Hindlimb muscle (tissue), 1 donor: ENCODE measurements at regions not wholly inside any gene's neighbourhood (a gene's known extent, or its start where the extent isn't known, plus 50 kb on each side); places are given as distances from the start of the nearest gene placed in this dataset.

Source experiments
- DNase-seq: peaks from one replicate; pipeline ENCODE4 v3.0.0-alpha.2; 2013

GRCh38 chr3:106323586-106323985 lies 454.8 kb upstream of the CBLB start:
- no peak for DNase-seq

- DNase-seq: no peak
These were observed 458.3 kb upstream of the CBLB start for GRCh38 chr3:106326941-106327695.

DNA sequence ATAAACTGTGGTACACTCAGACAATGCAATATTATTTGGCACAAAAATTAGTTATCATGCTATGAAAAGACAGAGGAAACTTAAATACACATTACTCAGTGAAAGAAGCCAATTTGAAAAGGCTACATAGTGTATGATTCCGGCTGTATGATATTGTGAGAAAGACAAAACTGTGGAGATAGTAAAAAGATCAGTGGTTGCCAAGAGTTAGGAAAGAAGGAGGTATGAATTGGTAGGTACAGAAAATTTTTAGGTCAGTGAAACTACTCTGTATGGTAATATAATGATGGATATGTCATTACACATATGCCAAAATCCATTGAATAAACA lies 458.8 kb upstream of the CBLB start:
- no peak for DNase-seq

DNA sequence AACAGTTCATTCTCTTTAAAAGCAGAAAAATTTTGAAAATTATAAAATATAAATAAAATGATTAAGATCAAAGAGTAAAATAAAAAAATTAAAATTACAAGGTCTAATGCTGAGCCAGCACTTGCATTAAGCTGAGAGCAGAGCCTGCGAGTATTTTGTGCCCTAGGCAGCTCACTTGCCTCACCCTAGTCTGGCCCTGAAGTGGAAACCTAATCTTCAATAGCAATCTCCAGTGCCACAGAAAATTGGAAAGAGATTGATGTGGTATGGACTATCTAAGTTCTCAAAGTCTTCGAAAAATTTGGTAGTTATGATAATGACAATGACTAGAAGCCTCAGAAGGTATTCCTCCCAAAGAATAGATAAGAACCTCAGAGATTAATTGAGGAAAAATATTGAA lies 459.4 kb upstream of the CBLB start:
- DNase-seq: no peak

DNA sequence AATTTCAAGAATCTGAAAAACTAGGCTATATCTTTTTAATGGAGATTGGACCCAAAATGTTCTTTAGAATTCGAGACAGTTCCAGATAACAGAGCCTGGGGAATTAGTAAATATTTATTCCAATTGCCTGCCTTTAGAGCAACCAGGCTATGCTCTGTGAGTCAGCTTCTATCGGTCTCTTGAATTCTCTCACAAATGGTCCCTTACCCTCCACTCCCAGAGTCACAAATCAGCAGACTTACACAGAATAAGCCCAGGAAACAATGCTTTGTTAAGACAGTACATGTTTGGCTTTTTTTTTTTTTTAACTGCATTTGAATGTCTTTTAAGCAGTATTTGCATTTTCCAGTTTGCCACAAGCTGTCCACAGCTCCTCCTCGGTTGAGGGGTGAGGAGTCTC lies 460.7 kb upstream of the CBLB start:
- DNase-seq: no peak

DNA sequence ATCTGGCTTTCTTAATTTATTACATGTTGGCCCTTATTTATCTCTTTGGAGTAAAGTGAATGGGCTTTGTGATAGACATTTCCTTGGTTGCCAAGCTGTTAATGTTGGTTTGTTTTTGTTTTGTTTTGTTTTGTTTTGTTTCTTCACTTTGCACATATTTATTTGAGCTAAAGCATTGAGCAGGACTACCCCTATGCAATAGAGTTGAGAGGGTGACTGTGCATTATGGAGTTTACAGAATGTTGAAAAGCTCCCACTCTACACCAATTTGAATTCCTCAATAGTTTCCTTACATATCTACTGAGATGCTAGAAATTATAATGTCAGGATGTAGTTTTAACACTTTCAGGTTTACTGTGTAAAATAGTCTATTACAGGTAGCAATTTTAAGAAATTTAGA lies 462.8 kb upstream of the CBLB start:
- DNase-seq: no peak

DNA sequence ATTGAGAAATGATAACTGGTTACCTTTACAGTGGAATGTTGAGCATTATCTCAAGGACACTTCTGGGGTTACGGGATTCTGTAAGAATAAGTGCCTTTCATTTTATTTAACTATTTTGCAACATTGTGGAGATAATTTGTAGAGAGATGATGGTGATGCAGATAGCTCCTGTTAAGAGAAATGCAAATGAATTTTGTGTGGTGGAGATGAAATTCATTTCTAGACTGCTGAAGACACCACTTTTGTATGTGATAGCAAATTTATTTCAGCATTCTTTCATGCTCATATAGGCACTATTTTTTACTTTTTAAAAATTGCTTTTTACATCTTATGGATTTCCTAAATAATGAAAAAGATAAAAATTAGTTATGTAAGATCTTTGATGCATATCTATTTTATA lies 463.3 kb upstream of the CBLB start:
- no peak for DNase-seq

DNA sequence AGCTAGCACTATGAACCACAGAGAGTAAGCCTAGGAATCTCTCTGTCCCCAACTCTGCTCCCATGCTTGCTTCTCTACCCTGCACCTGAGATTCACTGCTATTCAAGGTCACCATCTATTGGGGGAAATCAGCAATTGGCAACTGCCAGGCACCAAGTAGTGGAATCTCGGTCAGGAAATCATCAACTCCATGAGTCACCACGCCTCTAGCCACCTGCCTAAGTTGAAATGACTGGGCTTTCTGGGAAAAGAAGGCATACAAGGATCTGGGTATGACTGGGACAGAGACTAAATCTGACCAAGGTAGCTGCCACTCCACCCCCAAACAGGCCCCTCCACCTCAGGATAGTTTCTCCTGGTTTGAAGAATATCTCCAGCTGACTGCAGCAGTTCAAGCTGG lies 464.1 kb upstream of the CBLB start:
- no peak for DNase-seq

GRCh38 chr3:106333911-106334618 lies 465.3 kb upstream of the CBLB start:
- no peak for DNase-seq

GRCh38 chr3:106336619-106337018 lies 467.8 kb upstream of the CBLB start:
- no peak for DNase-seq

DNA sequence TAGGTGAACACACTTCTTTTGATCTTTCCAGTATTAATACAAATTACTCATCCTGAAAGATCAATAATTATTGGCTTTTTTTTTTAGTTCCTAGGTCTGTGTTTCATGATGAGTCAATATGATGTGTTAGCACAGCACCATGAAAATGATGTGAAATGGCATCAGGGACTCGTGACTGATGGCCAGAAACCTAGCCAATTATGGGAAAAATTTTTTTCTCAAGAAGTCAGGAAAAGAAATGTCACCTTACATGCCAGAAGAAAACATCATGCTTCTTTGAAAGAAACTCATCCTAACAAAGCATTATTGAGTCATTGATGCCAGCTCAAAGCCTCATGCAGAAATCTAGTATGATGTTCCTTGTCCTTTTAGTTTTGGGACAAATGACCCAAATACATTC lies 468.3 kb upstream of the CBLB start:
- no peak for DNase-seq

DNA sequence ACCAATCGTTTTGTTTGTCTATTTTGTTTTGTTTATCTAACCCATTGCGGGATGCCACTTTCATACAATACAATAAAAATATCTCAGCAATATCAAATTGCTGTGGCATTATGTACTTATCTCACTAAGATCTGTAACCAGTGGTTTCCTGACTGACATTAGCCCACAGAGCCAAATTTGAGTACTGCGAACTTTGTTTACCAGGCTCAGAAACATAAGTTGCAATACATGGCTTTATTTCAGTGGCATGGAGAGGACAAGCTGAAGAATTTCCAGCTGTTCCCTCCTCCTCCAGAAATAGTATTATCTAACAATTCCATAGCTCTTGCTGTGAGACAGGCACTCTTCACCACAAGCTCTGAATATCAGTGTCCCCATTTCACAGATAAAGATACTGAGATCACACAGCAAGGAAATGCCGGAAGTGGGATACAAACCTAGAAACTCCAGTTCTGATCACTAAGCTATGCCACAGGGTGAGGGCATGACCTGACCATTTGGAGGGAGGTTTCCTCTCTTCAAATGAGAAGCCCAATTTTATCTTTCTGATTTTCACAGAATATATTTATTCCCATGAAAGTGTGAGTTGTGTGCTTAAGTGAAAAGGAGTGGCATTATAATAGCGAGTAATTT lies 469.9 kb upstream of the CBLB start:
- no peak for DNase-seq

- no peak for DNase-seq
These were observed 470.7 kb upstream of the CBLB start for GRCh38 chr3:106339551-106339950.

DNA sequence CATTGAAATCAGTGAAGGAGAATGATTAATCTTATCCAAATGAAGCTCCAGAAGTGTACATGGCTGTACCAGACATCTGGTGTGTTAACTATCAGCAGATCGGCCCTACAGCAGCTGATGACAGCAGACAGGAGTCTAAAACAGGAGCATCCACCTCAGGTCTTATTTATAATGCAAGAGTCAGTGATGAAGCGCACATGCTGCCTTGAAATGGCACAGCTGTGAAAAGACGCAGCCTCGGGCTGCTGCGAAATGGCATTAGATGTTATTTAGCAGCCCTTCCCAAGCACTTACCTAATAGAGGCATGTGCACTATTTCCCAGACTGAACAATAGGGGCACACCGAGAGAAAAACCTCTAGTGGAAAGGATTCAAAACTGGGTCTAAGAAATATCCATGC lies 472.3 kb upstream of the CBLB start:
- no peak for DNase-seq

DNA sequence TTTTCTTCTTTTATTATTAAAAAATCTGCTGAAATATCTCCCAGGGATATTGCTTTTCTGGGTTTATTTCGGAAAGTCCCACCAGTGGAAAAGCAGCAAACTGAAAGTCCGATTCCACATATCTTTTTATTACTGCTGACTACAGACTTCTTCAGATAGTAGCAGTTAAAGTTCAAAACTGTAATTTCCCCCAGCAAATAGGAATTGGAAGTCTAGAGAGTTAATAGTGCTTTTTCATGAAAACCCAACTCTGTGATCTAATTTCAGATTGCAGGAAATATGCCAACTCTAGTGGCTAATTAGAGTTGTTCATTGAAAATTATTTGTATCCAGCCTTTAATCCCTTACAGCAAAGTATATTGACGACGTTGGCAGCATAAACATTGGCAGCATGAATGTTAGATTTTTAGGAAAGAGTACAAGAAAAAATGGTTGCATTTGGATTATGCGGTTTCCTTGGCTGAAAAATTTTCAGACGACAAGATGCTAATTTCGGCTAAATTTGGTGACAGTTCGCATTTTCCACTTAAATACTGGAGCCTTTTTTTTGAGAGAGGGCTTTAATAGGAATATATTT lies 472.9 kb upstream of the CBLB start:
- no peak for DNase-seq

- no peak for DNase-seq
These were observed 473.6 kb upstream of the CBLB start for GRCh38 chr3:106342386-106342785.

DNA sequence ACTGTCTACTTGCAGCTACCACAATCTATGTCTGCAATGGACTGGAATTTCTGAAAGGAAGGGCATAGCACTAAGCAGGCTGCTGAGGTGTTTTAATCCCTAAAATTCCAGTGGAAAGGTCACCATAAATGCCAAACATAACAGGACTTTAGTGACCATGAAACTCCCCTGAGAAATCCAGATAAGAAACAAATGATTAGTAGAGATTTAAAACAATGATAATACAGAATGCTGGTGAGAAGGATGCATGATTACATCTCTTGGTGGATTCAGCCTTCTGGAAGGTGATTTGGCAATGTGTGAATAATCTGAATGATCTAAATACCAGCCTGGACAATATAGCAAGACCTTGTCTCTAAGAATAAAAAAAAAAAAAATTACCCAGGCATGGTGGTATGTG lies 475.0 kb upstream of the CBLB start:
- DNase-seq: no peak

DNA sequence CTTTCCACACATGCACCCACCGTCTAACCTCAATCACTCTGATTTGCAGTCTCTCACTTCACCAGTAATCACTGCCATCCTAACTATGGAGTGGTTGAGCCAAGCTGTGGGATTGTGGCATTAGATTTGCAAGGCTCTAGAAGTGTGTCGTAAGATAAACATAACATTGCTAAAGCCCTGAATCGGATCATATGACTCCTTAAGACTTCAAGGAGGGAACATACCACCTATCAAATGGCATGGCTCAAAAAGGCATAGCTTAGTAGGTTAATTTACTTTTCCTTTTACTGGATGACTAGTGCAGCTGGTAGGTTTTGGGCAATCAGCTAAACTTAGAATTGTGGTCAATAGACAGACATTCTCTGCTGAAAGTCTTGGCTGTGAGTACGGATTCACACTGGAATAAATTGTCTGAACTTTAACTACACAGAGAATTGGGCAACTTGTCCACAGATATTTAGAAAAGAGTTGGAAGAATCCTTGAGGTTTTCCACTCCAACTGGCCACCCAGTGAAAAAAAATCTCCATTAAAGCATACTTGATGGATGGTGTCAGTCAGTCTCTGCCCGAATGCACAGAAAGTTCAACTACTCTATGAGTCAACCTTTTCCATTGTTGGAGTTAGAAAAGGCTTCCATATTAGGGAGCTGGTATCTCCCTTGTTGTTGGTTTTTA lies 476.7 kb upstream of the CBLB start:
- DNase-seq: no peak

DNA sequence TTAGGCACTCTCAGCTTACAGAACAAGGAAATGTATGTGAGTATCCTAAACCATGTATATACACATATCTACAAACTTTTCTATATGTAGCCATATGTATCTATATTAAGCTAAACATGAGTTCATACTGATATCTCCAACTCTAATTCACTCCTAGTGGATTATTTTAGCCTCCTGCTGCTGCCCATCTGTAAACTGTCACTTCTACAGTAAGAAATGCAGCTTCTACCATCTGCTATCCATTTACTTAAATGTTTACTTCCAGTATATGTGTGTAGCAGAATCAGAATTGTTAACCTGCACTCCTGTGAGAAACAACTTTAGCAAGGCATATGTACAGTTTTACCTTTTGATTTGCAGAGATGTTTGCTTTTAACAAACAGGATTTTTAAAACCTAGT lies 478.5 kb upstream of the CBLB start:
- DNase-seq: no peak

DNA sequence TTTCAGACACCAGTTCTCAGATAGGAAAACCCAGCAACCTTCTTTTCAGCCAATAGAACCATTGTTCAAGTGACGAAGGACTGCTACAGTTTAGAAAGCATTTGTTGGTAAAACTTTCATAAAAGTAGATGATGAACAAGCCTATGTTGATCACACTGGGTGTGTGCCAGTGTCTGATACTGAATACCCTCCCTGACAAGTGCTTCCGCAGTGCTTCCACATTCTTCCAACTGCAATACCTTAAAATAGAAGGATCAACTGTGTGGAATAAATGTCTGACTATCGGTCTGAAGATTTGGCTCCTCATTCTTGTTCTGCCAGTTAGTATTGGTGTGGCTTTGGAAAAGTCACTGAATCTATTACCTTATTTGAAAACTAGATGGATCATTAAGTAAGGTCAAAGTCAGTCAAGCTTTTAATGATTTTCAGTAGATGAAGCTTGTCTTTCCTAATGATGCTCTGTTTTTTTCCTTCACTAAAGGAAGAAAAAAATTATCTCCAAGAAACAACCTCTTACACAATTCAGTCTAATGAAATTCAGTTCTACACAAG lies 479.4 kb upstream of the CBLB start:
- no peak for DNase-seq

- no peak for DNase-seq
These were observed 480.5 kb upstream of the CBLB start for GRCh38 chr3:106349191-106349881.

GRCh38 chr3:106355873-106356272 lies 487.1 kb upstream of the CBLB start:
- DNase-seq: no peak
